ENCODE measurements at regions not wholly inside any gene's neighbourhood (a gene's known extent, or its start where the extent isn't known, plus 50 kb on each side); places are given as distances from the start of the nearest gene placed in this dataset.

GRCh38 chr18:57258131-57258777, 94.1 kb upstream of the ST8SIA3 start:
- H3K36me3 ChIP-seq = no peaks in the 10 kb centered on the region
- intact Hi-C loops (cut with DNase I) = no loop called here
- no peaks in the 10 kb centered on the region for H3K27me3 ChIP-seq
- TF ChIP-seq, protein P1, sequence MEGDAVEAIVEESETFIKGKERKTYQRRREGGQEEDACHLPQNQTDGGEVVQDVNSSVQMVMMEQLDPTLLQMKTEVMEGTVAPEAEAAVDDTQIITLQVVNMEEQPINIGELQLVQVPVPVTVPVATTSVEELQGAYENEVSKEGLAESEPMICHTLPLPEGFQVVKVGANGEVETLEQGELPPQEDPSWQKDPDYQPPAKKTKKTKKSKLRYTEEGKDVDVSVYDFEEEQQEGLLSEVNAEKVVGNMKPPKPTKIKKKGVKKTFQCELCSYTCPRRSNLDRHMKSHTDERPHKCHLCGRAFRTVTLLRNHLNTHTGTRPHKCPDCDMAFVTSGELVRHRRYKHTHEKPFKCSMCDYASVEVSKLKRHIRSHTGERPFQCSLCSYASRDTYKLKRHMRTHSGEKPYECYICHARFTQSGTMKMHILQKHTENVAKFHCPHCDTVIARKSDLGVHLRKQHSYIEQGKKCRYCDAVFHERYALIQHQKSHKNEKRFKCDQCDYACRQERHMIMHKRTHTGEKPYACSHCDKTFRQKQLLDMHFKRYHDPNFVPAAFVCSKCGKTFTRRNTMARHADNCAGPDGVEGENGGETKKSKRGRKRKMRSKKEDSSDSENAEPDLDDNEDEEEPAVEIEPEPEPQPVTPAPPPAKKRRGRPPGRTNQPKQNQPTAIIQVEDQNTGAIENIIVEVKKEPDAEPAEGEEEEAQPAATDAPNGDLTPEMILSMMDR (IDR thresholded peaks at IDR 0.05) = no peak
- no peaks in the 10 kb centered on the region for H3K9me3 ChIP-seq
- no peak for DNase-seq (ENCODE audit: low spot score in 2 of 2)
- no peak overlapping the region for H3K27ac ChIP-seq
- no peak overlapping the region for H3K4me3 ChIP-seq
- no peaks in the 10 kb centered on the region for H3K4me1 ChIP-seq

DNA sequence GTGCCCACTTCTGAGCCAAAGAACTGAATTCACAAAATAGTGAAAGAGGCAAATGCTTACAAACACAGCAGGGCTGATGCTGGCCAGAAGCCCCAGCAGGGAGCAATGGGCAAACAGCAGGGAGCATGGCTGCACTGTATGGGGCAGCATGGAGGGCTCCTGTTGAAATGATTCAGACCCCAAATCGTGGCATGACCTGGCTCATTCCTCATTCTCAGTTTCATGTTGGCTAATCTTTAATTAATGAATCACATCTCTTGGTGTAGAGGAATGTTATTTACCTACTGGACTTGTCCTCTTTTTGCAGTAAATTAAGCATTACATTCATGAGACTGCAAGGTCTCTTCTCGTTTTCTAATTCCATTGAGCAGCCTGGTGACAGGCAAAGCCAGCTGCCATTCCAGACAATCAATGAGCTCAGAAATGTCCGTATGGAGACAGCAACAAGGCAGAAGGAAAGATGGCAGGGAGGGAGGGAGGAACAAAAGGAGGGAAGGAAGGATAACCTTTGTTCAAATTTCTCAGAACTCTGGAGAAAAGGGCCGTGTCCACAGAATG, 84.9 kb upstream of the ST8SIA3 start:
- no peaks in the 10 kb centered on the region for H3K27me3 ChIP-seq
- H3K4me3 ChIP-seq = no peak overlapping the region
- TF ChIP-seq, protein P1 (IDR thresholded peaks at IDR 0.05) = no peak
- no peaks in the 10 kb centered on the region for H3K4me1 ChIP-seq
- H3K27ac ChIP-seq = no peak overlapping the region
- intact Hi-C loops (cut with DNase I) = no loop called here
- H3K9me3 ChIP-seq = no peaks in the 10 kb centered on the region
- H3K36me3 ChIP-seq = no peaks in the 10 kb centered on the region
- no peak for DNase-seq (ENCODE audit: low spot score in 2 of 2)

DNA sequence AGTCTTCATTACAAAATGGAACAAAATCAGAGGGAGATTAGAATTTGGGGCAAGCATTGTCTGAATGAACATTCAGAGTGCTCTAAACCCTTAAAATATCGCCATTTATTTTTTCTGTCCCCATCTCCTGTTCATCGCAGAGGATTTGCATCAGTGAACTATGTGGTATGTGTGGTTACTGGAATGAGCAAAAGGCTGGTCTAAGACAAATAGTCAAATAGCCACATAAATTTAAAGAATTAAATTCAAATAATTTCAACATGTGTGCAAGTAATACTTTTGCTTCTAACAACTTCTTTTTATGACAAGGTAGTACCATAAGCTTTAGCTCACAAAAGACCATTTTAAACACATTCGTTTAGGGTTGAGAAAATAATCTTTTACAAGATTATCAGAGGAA, 82.6 kb upstream of the ST8SIA3 start:
- H3K4me3 ChIP-seq = no peak overlapping the region
- TF ChIP-seq, protein P1 (IDR thresholded peaks at IDR 0.05) = no peak
- H3K4me1 ChIP-seq = no peaks in the 10 kb centered on the region
- H3K36me3 ChIP-seq = no peaks in the 10 kb centered on the region
- H3K9me3 ChIP-seq = no peaks in the 10 kb centered on the region
- DNase-seq (ENCODE audit: low spot score in 2 of 2) = no peak
- H3K27me3 ChIP-seq = no peaks in the 10 kb centered on the region
- intact Hi-C loops (cut with DNase I) = no loop called here
- no peak overlapping the region for H3K27ac ChIP-seq

GRCh38 chr18:57270156-57270555, 82.2 kb upstream of the ST8SIA3 start:
- no peaks in the 10 kb centered on the region for H3K36me3 ChIP-seq
- H3K4me3 ChIP-seq = no peak overlapping the region
- H3K27ac ChIP-seq = no peak overlapping the region
- H3K4me1 ChIP-seq = no peaks in the 10 kb centered on the region
- no peaks in the 10 kb centered on the region for H3K9me3 ChIP-seq
- TF ChIP-seq, protein P1 (IDR thresholded peaks at IDR 0.05) = no peak
- DNase-seq (ENCODE audit: low spot score in 2 of 2) = no peak
- intact Hi-C loops (cut with DNase I) = no loop called here
- H3K27me3 ChIP-seq = no peaks in the 10 kb centered on the region

DNA sequence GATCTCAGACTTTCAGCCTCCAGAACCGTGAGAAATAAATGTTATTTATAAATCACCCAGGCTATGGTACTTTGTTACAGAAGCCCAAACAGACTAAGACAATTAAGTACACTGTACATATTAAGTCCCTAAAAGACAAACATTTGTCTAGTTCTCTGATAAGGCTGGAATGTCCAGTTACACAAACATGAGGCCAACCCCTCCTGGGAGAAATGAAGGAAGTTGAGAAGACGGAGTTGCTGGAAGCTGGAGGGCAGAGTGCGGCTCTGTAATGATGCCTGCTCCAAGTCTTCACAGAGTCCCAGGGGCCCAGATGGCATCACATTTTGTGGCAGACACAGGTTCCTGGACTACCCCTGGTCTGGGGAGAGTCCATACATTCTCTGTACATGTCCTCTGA, 79.2 kb upstream of the ST8SIA3 start:
- intact Hi-C loops (cut with DNase I) = no loop called here
- H3K36me3 ChIP-seq = no peaks in the 10 kb centered on the region
- no peaks in the 10 kb centered on the region for H3K4me1 ChIP-seq
- no peak for DNase-seq (ENCODE audit: low spot score in 2 of 2)
- H3K27me3 ChIP-seq = no peaks in the 10 kb centered on the region
- no peak overlapping the region for H3K27ac ChIP-seq
- no peaks in the 10 kb centered on the region for H3K9me3 ChIP-seq
- no peak overlapping the region for H3K4me3 ChIP-seq
- TF ChIP-seq, protein P1 (IDR thresholded peaks at IDR 0.05) = no peak
